ENCODE measurements at regions not wholly inside any gene's neighbourhood (a gene's known extent, or its start where the extent isn't known, plus 50 kb on each side); places are given as distances from the start of the nearest gene placed in this dataset.

GRCh38 chr3:72229952-72230351 is 445.0 kb upstream of the PROK2 start:
- TF ChIP-seq CTCF (IDR thresholded peaks at IDR 0.05) (no peak), POLR2AphosphoS5 (IDR thresholded peaks at IDR 0.05; ENCODE audit: insufficient read depth in 1 of 2, low read depth in 1 of 2) (no peak)

All from vagina (tissue), 2 donors.